H1 (cell line): ENCODE measurements at regions not wholly inside any gene's neighbourhood (a gene's known extent, or its start where the extent isn't known, plus 50 kb on each side); places are given as distances from the start of the nearest gene placed in this dataset.

Experiments used
- CHD7 ChIP-seq: fragments of 300-600 bp; sonication (generic); IDR thresholded peaks from 2 replicates; pipeline ENCODE4 v1.7.1; 2012; ENCODE audit warnings: low read length, moderate library complexity, mild to moderate bottlenecking, inconsistent platforms; ENCODE audit not compliant: insufficient replicate concordance
- TAF7 ChIP-seq: optimal IDR thresholded peaks from 2 replicates; pipeline ENCODE3; 2011; ENCODE audit warnings: low read depth, mild to moderate bottlenecking, inconsistent platforms, low read length, moderate library complexity, borderline replicate concordance

GRCh38 chr11:11728386-11728785 is 106.6 kb upstream of the GALNT18 start (continued):
- no peak for TF ChIP-seq CHD7
- no peak for TF ChIP-seq TAF7
